Smooth muscle cell (in vitro differentiated cells): ENCODE measurements at regions not wholly inside any gene's neighbourhood (a gene's known extent, or its start where the extent isn't known, plus 50 kb on each side); places are given as distances from the start of the nearest gene placed in this dataset.

Experiments
- DNase-seq: peaks from one replicate; lab custom pipeline; 2025; ENCODE audit not compliant: unreplicated experiment; lab: John Stamatoyannopoulos, UW
- H2AFZ ChIP-seq: fragments of 200-600 bp; sonication (generic); 2 replicates; pipeline ENCODE4 v1.6.0; 2016; ENCODE audit warnings: antibody characterized with exemption, low read depth, mild to moderate bottlenecking
- H3F3A ChIP-seq: fragments of 200-600 bp; sonication (generic); 2 replicates; pipeline ENCODE4 v1.6.0; 2017; ENCODE audit warnings: antibody characterized with exemption, low read depth
- H3K27ac ChIP-seq: fragments of 200-600 bp; sonication (generic); 2 replicates; pipeline ENCODE4 v1.5.1; 2016; ENCODE audit warnings: low read depth, mild to moderate bottlenecking
- H3K27me3 ChIP-seq: fragments of 200-600 bp; sonication (generic); 2 replicates; pipeline ENCODE4 v1.6.1; 2016; ENCODE audit warnings: low read depth, mild to moderate bottlenecking
- H3K36me3 ChIP-seq: fragments of 200-600 bp; sonication (generic); 2 replicates; pipeline ENCODE4 v1.5.1; 2016; ENCODE audit warnings: low read depth
- H3K4me1 ChIP-seq: fragments of 200-600 bp; sonication (generic); 2 replicates; pipeline ENCODE4 v1.5.1; 2016; ENCODE audit warnings: low read depth
- H3K4me2 ChIP-seq: fragments of 200-600 bp; sonication (generic); 2 replicates; pipeline ENCODE4 v1.6.0; 2016; ENCODE audit warnings: mild to moderate bottlenecking
- H3K4me3 ChIP-seq: fragments of 200-600 bp; sonication (generic); 2 replicates; pipeline ENCODE4 v1.5.1; 2016; ENCODE audit warnings: mild to moderate bottlenecking
- H3K79me2 ChIP-seq: fragments of 200-600 bp; sonication (generic); 2 replicates; pipeline ENCODE4 v1.6.0; 2016; ENCODE audit warnings: low read depth, mild to moderate bottlenecking
- H3K9ac ChIP-seq: fragments of 200-600 bp; sonication (generic); 2 replicates; pipeline ENCODE4 v1.6.0; 2016; ENCODE audit warnings: low read depth
- H3K9me3 ChIP-seq: fragments of 200-600 bp; sonication (generic); replicated peaks from 2 replicates; pipeline ENCODE4 v1.5.1; 2016; ENCODE audit warnings: low read depth
- H4K20me1 ChIP-seq: fragments of 200-600 bp; sonication (generic); 2 replicates; pipeline ENCODE4 v1.6.0; 2016; ENCODE audit warnings: low read depth
- WGBS: methylation state at CpG from one replicate; pipeline ENCODE4 v1.1.7; 2016; ENCODE audit warnings: low lambda C conversion rate; 5-methylcytosine and 5-hydroxymethylcytosine counted together
- TF ChIP-seq, protein P1 (sequence below): fragments of 200-600 bp; sonication (generic); IDR thresholded peaks from 2 replicates; pipeline ENCODE4 v1.5.1; 2017; ENCODE audit warnings: borderline replicate concordance, mild to moderate bottlenecking, antibody characterized with exemption; ENCODE audit not compliant: insufficient read depth, poor library complexity, severe bottlenecking

GRCh38 chr3:15976524-15976923 is 178.7 kb upstream of the ANKRD28 start:
- no peak overlapping the region for H3K4me3 ChIP-seq
- no peaks in the 10 kb centered on the region for H3K79me2 ChIP-seq
- H3K9me3 ChIP-seq, result no peaks in the 10 kb centered on the region
- H3K27ac ChIP-seq, result no peak overlapping the region
- H3K9ac ChIP-seq, result no peak overlapping the region
- no peaks in the 10 kb centered on the region for H3K4me1 ChIP-seq
- no peaks in the 10 kb centered on the region for H4K20me1 ChIP-seq
- H2AFZ ChIP-seq, result no peak overlapping the region
- 48% methylated on average over 2 of the region's 2 CpGs for WGBS
- TF ChIP-seq, protein P1, sequence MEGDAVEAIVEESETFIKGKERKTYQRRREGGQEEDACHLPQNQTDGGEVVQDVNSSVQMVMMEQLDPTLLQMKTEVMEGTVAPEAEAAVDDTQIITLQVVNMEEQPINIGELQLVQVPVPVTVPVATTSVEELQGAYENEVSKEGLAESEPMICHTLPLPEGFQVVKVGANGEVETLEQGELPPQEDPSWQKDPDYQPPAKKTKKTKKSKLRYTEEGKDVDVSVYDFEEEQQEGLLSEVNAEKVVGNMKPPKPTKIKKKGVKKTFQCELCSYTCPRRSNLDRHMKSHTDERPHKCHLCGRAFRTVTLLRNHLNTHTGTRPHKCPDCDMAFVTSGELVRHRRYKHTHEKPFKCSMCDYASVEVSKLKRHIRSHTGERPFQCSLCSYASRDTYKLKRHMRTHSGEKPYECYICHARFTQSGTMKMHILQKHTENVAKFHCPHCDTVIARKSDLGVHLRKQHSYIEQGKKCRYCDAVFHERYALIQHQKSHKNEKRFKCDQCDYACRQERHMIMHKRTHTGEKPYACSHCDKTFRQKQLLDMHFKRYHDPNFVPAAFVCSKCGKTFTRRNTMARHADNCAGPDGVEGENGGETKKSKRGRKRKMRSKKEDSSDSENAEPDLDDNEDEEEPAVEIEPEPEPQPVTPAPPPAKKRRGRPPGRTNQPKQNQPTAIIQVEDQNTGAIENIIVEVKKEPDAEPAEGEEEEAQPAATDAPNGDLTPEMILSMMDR, result no peak
- H3K4me2 ChIP-seq, result no peak overlapping the region
- H3K27me3 ChIP-seq, result no peaks in the 10 kb centered on the region
- H3F3A ChIP-seq, result no peaks in the 10 kb centered on the region
- DNase-seq, result no peak
- no peaks in the 10 kb centered on the region for H3K36me3 ChIP-seq

DNA sequence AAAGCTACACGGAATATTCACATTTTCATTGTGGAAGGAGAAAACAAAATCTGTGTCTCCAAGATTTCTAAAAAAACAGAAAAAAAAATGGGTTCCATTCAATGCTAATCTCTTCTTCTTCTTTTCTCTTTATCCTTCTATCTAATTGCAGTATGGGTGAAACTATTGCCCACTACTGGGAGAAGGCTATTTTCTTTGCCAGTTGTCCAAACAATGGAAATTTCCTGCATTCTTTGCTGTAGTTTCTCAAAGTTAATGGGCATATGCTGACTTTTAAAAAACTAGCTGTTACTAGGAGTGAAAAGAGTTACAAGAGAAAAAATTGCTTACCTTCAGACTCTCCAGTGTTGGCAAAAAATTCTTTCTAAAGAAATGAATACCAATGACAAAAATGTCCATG is 179.3 kb upstream of the ANKRD28 start:
- Histone ChIP-seq H3K79me2 (no peaks in the 10 kb centered on the region), H3K4me3 (no peak overlapping the region), H3K27me3 (no peaks in the 10 kb centered on the region), H4K20me1 (no peaks in the 10 kb centered on the region), H3F3A (no peaks in the 10 kb centered on the region), H3K27ac (no peak overlapping the region), H3K4me1 (no peaks in the 10 kb centered on the region), H3K4me2 (no peak overlapping the region), H3K9ac (no peak overlapping the region), H3K9me3 (no peaks in the 10 kb centered on the region), H3K36me3 (no peaks in the 10 kb centered on the region), H2AFZ (no peak overlapping the region)
- TF ChIP-seq, protein P1, result no peak
- WGBS, result 95% methylated on average over 1 of the region's 1 CpG
- no peak for DNase-seq

GRCh38 chr3:15977598-15978232 is 179.9 kb upstream of the ANKRD28 start:
- H4K20me1 ChIP-seq, result no peaks in the 10 kb centered on the region
- no peak overlapping the region for H3K27ac ChIP-seq
- no peak overlapping the region for H3K4me2 ChIP-seq
- no peaks in the 10 kb centered on the region for H3K9me3 ChIP-seq
- no peak overlapping the region for H3K4me3 ChIP-seq
- no peaks in the 10 kb centered on the region for H3K79me2 ChIP-seq
- H3K36me3 ChIP-seq, result no peaks in the 10 kb centered on the region
- no peaks in the 10 kb centered on the region for H3K4me1 ChIP-seq
- H3K27me3 ChIP-seq, result no peaks in the 10 kb centered on the region
- no peaks in the 10 kb centered on the region for H3F3A ChIP-seq
- no peak for DNase-seq
- H3K9ac ChIP-seq, result no peak overlapping the region
- WGBS, result 90% methylated on average over 6 of the region's 6 CpGs
- TF ChIP-seq, protein P1, result no peak
- H2AFZ ChIP-seq, result no peak overlapping the region

DNA sequence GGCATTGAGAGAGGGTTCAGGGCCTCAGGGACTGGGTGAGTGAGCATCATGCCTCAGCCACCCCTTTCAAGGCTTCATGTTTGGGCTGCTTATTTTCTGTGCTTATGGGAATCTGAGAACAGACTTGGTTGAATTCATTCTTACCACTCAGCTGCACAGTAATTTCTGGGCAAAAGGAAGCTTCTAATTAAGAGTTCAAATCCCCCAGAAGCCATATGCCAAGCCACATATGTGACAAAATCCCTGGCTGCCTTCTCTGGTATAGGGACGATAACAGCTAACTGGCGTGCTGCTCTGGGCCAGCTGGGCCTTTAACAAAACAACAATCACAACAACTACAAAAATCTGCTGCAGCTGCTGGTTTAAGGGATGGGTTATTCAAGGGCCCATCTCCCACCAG is 181.0 kb upstream of the ANKRD28 start:
- no peaks in the 10 kb centered on the region for H3K79me2 ChIP-seq
- no peaks in the 10 kb centered on the region for H3K36me3 ChIP-seq
- WGBS, result 88% methylated on average over 2 of the region's 2 CpGs
- no peak for DNase-seq
- H3K9me3 ChIP-seq, result no peaks in the 10 kb centered on the region
- peaks cover 7% of the 10 kb centered on the region for H3K4me1 ChIP-seq
- no peaks in the 10 kb centered on the region for H4K20me1 ChIP-seq
- H3K9ac ChIP-seq, result no peak overlapping the region
- TF ChIP-seq, protein P1, result no peak
- no peaks in the 10 kb centered on the region for H3K27me3 ChIP-seq
- no peaks in the 10 kb centered on the region for H3F3A ChIP-seq
- H3K4me3 ChIP-seq, result no peak overlapping the region
- H2AFZ ChIP-seq, result no peak overlapping the region
- no peak overlapping the region for H3K4me2 ChIP-seq
- H3K27ac ChIP-seq, result no peak overlapping the region
